ENCODE measurements at regions not wholly inside any gene's neighbourhood (a gene's known extent, or its start where the extent isn't known, plus 50 kb on each side); places are given as distances from the start of the nearest gene placed in this dataset.

GRCh38 chr22:44599500-44600140 lies 101.6 kb upstream of the RTL6 start:
- DNase-seq = no peak
- H3K9me3 Mint-ChIP-seq = no peaks in the 10 kb centered on the region
- no peak overlapping the region for H3K4me3 Mint-ChIP-seq
- H3K4me1 Mint-ChIP-seq (ENCODE audit: low read depth) = no peaks in the 10 kb centered on the region
- H3K36me3 Mint-ChIP-seq (ENCODE audit: insufficient read depth) = no peaks in the 10 kb centered on the region
- H3K27me3 Mint-ChIP-seq (ENCODE audit: low read depth) = peaks cover 14% of the 10 kb centered on the region
- no peak for ATAC-seq

GRCh38 chr22:44599084-44599483 lies 101.1 kb upstream of the RTL6 start:
- Mint-ChIP-seq H3K27me3 (ENCODE audit: low read depth) (peaks cover 16% of the 10 kb centered on the region), H3K36me3 (ENCODE audit: insufficient read depth) (no peaks in the 10 kb centered on the region), H3K4me1 (ENCODE audit: low read depth) (no peaks in the 10 kb centered on the region), H3K9me3 (no peaks in the 10 kb centered on the region), H3K4me3 (no peak overlapping the region)
- no peak for ATAC-seq
- no peak for DNase-seq

GRCh38 chr22:44597616-44598015 lies 99.6 kb upstream of the RTL6 start:
- Mint-ChIP-seq H3K9me3 (no peaks in the 10 kb centered on the region), H3K4me3 (no peak overlapping the region), H3K27me3 (ENCODE audit: low read depth) (peaks cover 26% of the 10 kb centered on the region), H3K36me3 (ENCODE audit: insufficient read depth) (no peaks in the 10 kb centered on the region), H3K4me1 (ENCODE audit: low read depth) (no peaks in the 10 kb centered on the region)
- ATAC-seq (no peak), DNase-seq (no peak)

- ATAC-seq = peak in 1 of 2 donors; percentile 15
- Mint-ChIP-seq H3K27me3 (ENCODE audit: low read depth) (peaks cover 26% of the 10 kb centered on the region), H3K9me3 (no peaks in the 10 kb centered on the region), H3K4me3 (no peak overlapping the region), H3K4me1 (ENCODE audit: low read depth) (no peaks in the 10 kb centered on the region), H3K36me3 (ENCODE audit: insufficient read depth) (no peaks in the 10 kb centered on the region)
- no peak for DNase-seq
Measured at GRCh38 chr22:44596396-44597125, 98.5 kb upstream of the RTL6 start.

- Mint-ChIP-seq H3K27me3 (ENCODE audit: low read depth) (peaks cover 26% of the 10 kb centered on the region), H3K36me3 (ENCODE audit: insufficient read depth) (no peaks in the 10 kb centered on the region), H3K4me3 (no peak overlapping the region), H3K9me3 (no peaks in the 10 kb centered on the region), H3K4me1 (ENCODE audit: low read depth) (no peaks in the 10 kb centered on the region)
- ATAC-seq = no peak
- no peak for DNase-seq
Measured at GRCh38 chr22:44595841-44596341, 97.9 kb upstream of the RTL6 start.

GRCh38 chr22:44594951-44595350 lies 96.9 kb upstream of the RTL6 start:
- DNase-seq = no peak
- Mint-ChIP-seq H3K4me1 (ENCODE audit: low read depth) (no peaks in the 10 kb centered on the region), H3K27me3 (ENCODE audit: low read depth) (peaks cover 26% of the 10 kb centered on the region), H3K4me3 (no peak overlapping the region), H3K9me3 (no peaks in the 10 kb centered on the region), H3K36me3 (ENCODE audit: insufficient read depth) (no peaks in the 10 kb centered on the region)
- no peak for ATAC-seq

- Mint-ChIP-seq H3K9me3 (peaks cover 4% of the 10 kb centered on the region), H3K36me3 (ENCODE audit: insufficient read depth) (no peaks in the 10 kb centered on the region)
Measured at GRCh38 chr22:44592824-44593148, 94.8 kb upstream of the RTL6 start.

GRCh38 chr22:44592126-44592823 lies 94.2 kb upstream of the RTL6 start:
- H3K27me3 Mint-ChIP-seq (ENCODE audit: low read depth) = peaks cover 32% of the 10 kb centered on the region

More at GRCh38 chr22:44592824-44593148, 94.8 kb upstream of the RTL6 start:
- Mint-ChIP-seq H3K27me3 (ENCODE audit: low read depth) (peaks cover 28% of the 10 kb centered on the region), H3K4me1 (ENCODE audit: low read depth) (no peaks in the 10 kb centered on the region), H3K4me3 (no peak overlapping the region)
- ATAC-seq (no peak), DNase-seq (no peak)

GRCh38 chr22:44591146-44591790 lies 93.2 kb upstream of the RTL6 start:
- no peak for ATAC-seq
- H3K4me3 Mint-ChIP-seq = no peak overlapping the region
- peaks cover 33% of the 10 kb centered on the region for H3K27me3 Mint-ChIP-seq (ENCODE audit: low read depth)
- H3K36me3 Mint-ChIP-seq (ENCODE audit: insufficient read depth) = no peaks in the 10 kb centered on the region
- H3K4me1 Mint-ChIP-seq (ENCODE audit: low read depth) = peaks cover 7% of the 10 kb centered on the region
- no peak for DNase-seq
- H3K9me3 Mint-ChIP-seq = peaks cover 4% of the 10 kb centered on the region

More at GRCh38 chr22:44592126-44592823, 94.2 kb upstream of the RTL6 start:
- H3K4me1 Mint-ChIP-seq (ENCODE audit: low read depth) = peaks cover 2% of the 10 kb centered on the region
- peaks cover 4% of the 10 kb centered on the region for H3K9me3 Mint-ChIP-seq
- no peaks in the 10 kb centered on the region for H3K36me3 Mint-ChIP-seq (ENCODE audit: insufficient read depth)
- no peak for ATAC-seq
- no peak for DNase-seq
- H3K4me3 Mint-ChIP-seq = no peak overlapping the region

GRCh38 chr22:44590291-44590690 lies 92.3 kb upstream of the RTL6 start:
- Mint-ChIP-seq H3K36me3 (ENCODE audit: insufficient read depth) (no peaks in the 10 kb centered on the region), H3K9me3 (peaks cover 4% of the 10 kb centered on the region), H3K4me3 (no peak overlapping the region), H3K4me1 (ENCODE audit: low read depth) (peaks cover 7% of the 10 kb centered on the region), H3K27me3 (ENCODE audit: low read depth) (peaks cover 36% of the 10 kb centered on the region)
- ATAC-seq (no peak), DNase-seq (no peak)

GRCh38 chr22:44589831-44590230 lies 91.8 kb upstream of the RTL6 start:
- no peaks in the 10 kb centered on the region for H3K36me3 Mint-ChIP-seq (ENCODE audit: insufficient read depth)
- peaks cover 4% of the 10 kb centered on the region for H3K9me3 Mint-ChIP-seq
- H3K4me3 Mint-ChIP-seq = no peak overlapping the region
- H3K4me1 Mint-ChIP-seq (ENCODE audit: low read depth) = peaks cover 7% of the 10 kb centered on the region
- H3K27me3 Mint-ChIP-seq (ENCODE audit: low read depth) = peaks cover 36% of the 10 kb centered on the region
- DNase-seq (no peak), ATAC-seq (no peak)

GRCh38 chr22:44588348-44588747 lies 90.3 kb upstream of the RTL6 start:
- DNase-seq (no peak), ATAC-seq (no peak)
- Mint-ChIP-seq H3K27me3 (ENCODE audit: low read depth) (peaks cover 35% of the 10 kb centered on the region), H3K9me3 (peaks cover 4% of the 10 kb centered on the region), H3K4me3 (no peak overlapping the region), H3K4me1 (ENCODE audit: low read depth) (peaks cover 7% of the 10 kb centered on the region), H3K36me3 (ENCODE audit: insufficient read depth) (no peaks in the 10 kb centered on the region)

GRCh38 chr22:44587737-44588310 lies 89.8 kb upstream of the RTL6 start:
- Mint-ChIP-seq H3K4me3 (no peak overlapping the region), H3K4me1 (ENCODE audit: low read depth) (peaks cover 7% of the 10 kb centered on the region), H3K36me3 (ENCODE audit: insufficient read depth) (no peaks in the 10 kb centered on the region), H3K9me3 (peaks cover 4% of the 10 kb centered on the region), H3K27me3 (ENCODE audit: low read depth) (peaks cover 33% of the 10 kb centered on the region)
- DNase-seq = no peak
- ATAC-seq = no peak
